ENCODE measurements at regions not wholly inside any gene's neighbourhood (a gene's known extent, or its start where the extent isn't known, plus 50 kb on each side); places are given as distances from the start of the nearest gene placed in this dataset.

DNA sequence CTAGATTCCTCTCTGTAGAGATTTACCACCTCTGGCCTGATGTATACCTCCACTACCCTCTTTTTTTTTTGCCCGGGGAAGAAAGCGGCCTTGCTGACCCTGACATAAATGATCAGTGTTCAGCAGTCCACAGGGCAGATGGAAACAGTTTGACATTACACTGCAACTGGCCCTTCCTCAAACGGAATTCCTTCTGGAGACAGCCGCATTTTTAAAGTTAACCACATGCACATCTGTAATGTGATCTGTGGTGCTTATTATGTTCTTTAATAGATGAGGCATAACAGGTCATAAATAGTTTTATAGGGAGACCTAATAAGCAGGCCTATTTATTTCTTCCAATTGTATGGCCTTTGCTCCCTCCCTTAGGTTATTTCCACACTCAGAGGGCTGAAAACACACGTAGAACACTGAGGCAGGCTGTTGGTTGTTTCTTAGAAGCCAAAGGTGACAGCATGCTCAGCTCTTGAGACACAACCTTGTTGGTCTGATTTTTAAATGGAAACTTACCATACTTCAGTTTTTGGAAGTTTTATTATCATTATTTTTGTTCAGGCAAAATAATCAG, 84.0 kb upstream of the APC start:
- DNase-seq (ENCODE audit: low spot score): no peak
- TF ChIP-seq, protein P1, sequence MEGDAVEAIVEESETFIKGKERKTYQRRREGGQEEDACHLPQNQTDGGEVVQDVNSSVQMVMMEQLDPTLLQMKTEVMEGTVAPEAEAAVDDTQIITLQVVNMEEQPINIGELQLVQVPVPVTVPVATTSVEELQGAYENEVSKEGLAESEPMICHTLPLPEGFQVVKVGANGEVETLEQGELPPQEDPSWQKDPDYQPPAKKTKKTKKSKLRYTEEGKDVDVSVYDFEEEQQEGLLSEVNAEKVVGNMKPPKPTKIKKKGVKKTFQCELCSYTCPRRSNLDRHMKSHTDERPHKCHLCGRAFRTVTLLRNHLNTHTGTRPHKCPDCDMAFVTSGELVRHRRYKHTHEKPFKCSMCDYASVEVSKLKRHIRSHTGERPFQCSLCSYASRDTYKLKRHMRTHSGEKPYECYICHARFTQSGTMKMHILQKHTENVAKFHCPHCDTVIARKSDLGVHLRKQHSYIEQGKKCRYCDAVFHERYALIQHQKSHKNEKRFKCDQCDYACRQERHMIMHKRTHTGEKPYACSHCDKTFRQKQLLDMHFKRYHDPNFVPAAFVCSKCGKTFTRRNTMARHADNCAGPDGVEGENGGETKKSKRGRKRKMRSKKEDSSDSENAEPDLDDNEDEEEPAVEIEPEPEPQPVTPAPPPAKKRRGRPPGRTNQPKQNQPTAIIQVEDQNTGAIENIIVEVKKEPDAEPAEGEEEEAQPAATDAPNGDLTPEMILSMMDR (IDR thresholded peaks at IDR 0.05; ENCODE audit: extremely low read depth, missing control alignments): no peak

DNA sequence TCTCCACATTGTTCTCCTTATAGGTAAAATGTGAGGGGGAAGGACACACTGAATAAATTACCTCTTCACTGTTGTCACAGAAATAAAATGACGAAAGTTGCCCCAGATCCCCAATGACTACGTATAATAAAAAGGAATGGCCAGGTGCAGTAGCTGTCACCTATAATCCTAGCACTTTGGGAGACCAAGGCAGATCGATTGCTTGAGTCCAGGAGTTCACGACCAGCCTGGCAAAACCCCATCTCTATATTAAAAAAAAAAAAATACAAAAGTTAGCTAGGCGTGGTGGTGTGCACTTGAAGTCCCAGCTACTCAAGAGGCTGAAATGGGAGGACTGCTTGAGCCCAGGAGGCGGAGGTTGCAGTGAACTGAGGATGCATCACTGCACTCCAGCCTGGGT, 82.2 kb upstream of the APC start:
- DNase-seq (ENCODE audit: low spot score): no peak
- TF ChIP-seq, protein P1 (IDR thresholded peaks at IDR 0.05; ENCODE audit: extremely low read depth, missing control alignments): no peak

DNA sequence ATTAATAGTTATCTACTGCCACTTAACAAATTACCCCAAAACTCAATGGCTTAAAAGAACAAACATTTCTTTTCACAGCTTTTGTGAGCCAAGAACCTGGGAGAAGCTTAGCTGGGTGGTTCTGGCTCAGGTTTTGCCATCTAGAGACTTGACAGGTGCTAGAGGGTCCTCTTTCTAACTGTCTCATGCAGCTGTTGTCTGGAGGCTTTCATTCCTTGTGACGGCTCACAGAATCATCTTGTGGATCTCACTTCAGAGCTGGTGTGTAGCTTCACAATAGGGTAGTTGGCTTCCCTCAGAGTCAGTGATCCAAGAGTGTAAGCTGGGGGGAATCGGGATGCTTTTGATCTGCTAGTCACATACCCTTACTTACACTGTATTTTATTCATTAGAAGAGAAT, 81.2 kb upstream of the APC start:
- DNase-seq (ENCODE audit: low spot score): no peak
- TF ChIP-seq, protein P1 (IDR thresholded peaks at IDR 0.05; ENCODE audit: extremely low read depth, missing control alignments): no peak

DNA sequence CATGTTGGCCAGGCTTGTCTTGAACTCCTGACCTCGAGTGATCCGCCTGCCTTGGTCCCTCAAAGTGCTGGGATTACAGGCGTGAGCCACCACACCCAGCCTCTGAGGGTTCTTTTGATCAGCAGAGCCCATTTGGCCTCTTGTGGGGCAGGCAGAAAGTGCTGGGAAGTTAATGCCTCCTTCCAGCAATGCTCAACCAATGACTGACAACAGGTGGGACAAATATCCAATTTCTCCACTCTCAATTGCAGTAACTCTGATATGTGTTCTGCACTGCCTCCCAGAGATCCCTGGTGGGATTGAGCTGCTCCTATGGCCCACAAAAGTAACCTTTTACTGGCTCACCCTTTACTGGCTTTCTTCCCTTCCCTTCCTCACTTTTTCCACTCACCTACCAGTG, 79.9 kb upstream of the APC start:
- TF ChIP-seq, protein P1 (IDR thresholded peaks at IDR 0.05; ENCODE audit: extremely low read depth, missing control alignments): no peak
- DNase-seq (ENCODE audit: low spot score): no peak

DNA sequence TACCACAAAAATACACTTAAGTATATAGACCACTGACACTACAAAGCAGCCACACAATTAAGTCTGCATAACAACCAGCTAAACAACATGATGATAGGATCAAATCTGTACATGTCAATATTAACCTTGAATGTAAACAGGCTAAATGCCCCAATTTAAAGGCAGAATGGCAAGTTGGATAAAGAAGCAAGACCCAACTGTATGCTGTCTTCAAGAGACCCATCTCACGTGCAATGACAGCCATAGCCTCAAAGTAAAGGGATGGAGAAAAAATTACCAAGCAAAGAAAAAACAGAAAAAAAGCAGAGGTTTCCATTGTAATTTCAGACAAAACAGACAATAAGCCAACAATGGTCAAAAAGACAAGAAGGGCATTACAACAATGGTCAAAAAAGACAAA, 77.3 kb upstream of the APC start:
- TF ChIP-seq, protein P1 (IDR thresholded peaks at IDR 0.05; ENCODE audit: extremely low read depth, missing control alignments): no peak

DNA sequence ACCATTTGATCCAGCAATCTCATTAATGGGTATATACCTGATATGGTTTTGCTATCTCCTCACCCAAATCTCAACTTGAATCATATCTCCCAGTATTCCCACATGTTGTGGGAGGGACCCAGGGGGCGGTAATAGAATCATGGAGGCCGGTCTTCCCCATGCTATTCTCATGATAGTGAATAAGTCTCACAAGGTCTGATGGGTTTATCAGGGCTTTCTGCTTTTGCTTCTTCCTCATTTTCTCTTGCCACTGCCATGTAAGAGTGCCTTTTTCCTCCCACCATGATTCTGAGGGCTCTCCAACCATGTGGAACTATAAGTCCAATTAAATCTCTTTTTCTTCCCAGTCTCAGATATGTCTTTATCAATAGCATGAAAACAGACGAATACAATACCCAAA, 74.5 kb upstream of the APC start:
- no peak for DNase-seq (ENCODE audit: low spot score)
- TF ChIP-seq, protein P1 (IDR thresholded peaks at IDR 0.05; ENCODE audit: extremely low read depth, missing control alignments): no peak

More for the DNA sequence above, 77.3 kb upstream of the APC start:
- DNase-seq (ENCODE audit: low spot score): no peak

DNA sequence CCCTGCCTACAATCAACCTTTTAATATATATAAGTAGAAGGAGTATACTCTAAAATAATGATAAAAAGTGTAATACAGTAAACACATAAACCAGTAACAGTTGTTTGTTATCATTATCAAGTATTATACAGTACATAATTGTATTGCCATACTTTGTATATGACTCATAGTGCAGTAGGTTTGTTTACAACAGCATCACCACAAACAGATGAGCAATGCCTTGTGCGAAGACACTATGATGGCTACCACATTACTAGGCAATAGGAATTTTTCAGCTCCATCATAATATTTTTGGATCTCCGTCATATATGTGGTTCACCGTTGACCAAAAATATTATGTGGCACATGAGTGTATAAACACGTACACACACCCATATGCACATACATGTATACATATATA, 69.7 kb upstream of the APC start:
- TF ChIP-seq, protein P1 (IDR thresholded peaks at IDR 0.05; ENCODE audit: extremely low read depth, missing control alignments): no peak
- DNase-seq (ENCODE audit: low spot score): no peak

Data from GM20000 (cell line).